ENCODE measurements at regions not wholly inside any gene's neighbourhood (a gene's known extent, or its start where the extent isn't known, plus 50 kb on each side); places are given as distances from the start of the nearest gene placed in this dataset.

DNA sequence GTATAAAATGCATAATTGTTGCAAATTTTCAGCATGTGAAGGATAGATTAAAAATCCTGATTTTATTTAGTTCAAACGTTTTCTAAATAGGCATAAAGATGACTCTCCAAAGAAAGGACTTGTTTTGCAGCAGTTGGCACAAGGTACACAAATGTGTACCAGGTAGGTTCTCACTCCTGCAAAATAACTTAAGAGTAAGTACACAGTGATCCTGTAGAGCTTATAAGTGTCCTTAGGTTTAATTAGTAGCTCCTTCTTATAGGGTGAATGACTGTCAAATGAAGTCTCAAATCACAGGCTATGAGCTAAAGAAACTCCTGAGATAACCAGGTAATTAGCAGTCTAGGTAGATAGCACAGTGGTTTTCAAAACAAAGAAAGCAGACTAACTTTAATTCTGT, 330.6 kb upstream of the MDGA2 start:
- Histone ChIP-seq H3K27ac (ENCODE audit: low read depth in 1 of 2, low read length in 2 of 2) (no peak overlapping the region), H3K36me3 (ENCODE audit: control insufficient read depth in 4 of 4, insufficient read depth in 3 of 4, low read depth in 1 of 4, low read length in 3 of 4) (no peaks in the 10 kb centered on the region), H3K9me3 (ENCODE audit: control insufficient read depth in 4 of 4, low read length in 3 of 4) (no peaks in the 10 kb centered on the region), H3K27me3 (ENCODE audit: control insufficient read depth in 4 of 4, insufficient read depth in 4 of 4, low read length in 3 of 4) (no peaks in the 10 kb centered on the region), H3K4me1 (ENCODE audit: control insufficient read depth in 4 of 4, insufficient read depth in 4 of 4, low read length in 3 of 4) (no peaks in the 10 kb centered on the region), H3K4me3 (ENCODE audit: low read depth in 1 of 3, low read length in 3 of 3) (no peak overlapping the region), H3K9ac (ENCODE audit: low read depth in 1 of 2, low read length in 2 of 2) (no peak overlapping the region)
- DNase-seq (ENCODE audit: low spot score): no peak
- 14% methylated on average over 1 of the region's 1 CpG for WGBS
- TF ChIP-seq HNF4G (IDR thresholded peaks at IDR 0.05) (no peak), HNF4A (conservative IDR thresholded peaks at IDR 0.05) (no peak), EGR1 (IDR thresholded peaks at IDR 0.05; ENCODE audit: low read depth in 2 of 2) (no peak), YY1 (IDR thresholded peaks at IDR 0.05) (no peak)
- TF ChIP-seq, protein P1, sequence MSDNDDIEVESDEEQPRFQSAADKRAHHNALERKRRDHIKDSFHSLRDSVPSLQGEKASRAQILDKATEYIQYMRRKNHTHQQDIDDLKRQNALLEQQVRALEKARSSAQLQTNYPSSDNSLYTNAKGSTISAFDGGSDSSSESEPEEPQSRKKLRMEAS (IDR thresholded peaks at IDR 0.05): no peak

DNA sequence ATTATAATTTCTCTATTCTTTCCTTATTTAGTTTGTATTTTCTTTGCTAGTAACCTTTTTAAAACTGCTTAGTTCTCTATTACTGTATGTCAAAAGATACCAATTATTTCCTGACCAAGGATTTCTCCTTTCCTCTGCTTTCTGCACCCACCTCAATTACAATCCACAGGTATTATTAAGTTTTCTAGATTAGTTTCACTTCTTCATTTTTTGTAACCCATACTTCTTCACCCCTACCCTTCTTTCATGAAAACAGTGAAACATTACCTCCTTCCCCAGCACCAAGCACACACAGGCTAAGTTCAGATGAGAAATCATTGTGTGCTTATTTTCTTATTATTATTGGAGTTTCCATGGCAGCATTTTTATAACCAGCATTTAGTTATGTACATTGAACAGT, 318.5 kb upstream of the MDGA2 start:
- Histone ChIP-seq H3K27ac (ENCODE audit: low read depth in 1 of 2, low read length in 2 of 2) (no peak overlapping the region), H3K27me3 (ENCODE audit: control insufficient read depth in 4 of 4, insufficient read depth in 4 of 4, low read length in 3 of 4) (no peaks in the 10 kb centered on the region), H3K36me3 (ENCODE audit: control insufficient read depth in 4 of 4, insufficient read depth in 3 of 4, low read depth in 1 of 4, low read length in 3 of 4) (no peaks in the 10 kb centered on the region), H3K9me3 (ENCODE audit: control insufficient read depth in 4 of 4, low read length in 3 of 4) (no peaks in the 10 kb centered on the region), H3K4me3 (ENCODE audit: low read depth in 1 of 3, low read length in 3 of 3) (no peak overlapping the region), H3K9ac (ENCODE audit: low read depth in 1 of 2, low read length in 2 of 2) (no peak overlapping the region), H3K4me1 (ENCODE audit: control insufficient read depth in 4 of 4, insufficient read depth in 4 of 4, low read length in 3 of 4) (no peaks in the 10 kb centered on the region)
- no peak for DNase-seq (ENCODE audit: low spot score)
- no peak for TF ChIP-seq JUND (IDR thresholded peaks at IDR 0.05)

DNA sequence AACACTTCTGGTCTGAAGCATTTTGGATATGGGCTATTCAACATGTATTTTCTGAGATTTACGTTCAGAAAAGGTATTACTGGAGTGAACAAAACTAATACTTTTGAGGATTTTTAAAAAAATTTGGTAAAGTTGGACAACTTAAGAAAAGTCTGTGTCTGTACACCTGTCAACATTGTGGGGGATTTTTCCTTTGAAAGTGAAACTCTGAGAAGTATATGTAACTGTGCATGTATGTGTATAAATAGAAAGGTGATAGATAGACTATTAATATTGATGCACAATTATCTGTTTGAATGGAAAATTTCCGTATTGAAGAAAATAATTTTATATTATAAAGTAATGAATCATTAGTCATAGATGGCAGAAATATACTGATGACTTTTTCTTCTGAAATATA, 312.8 kb upstream of the MDGA2 start:
- H3K36me3 ChIP-seq (ENCODE audit: control insufficient read depth in 4 of 4, insufficient read depth in 3 of 4, low read depth in 1 of 4, low read length in 3 of 4): no peaks in the 10 kb centered on the region
- WGBS: 61% methylated on average over 2 of the region's 2 CpGs
- DNase-seq (ENCODE audit: low spot score): no peak
- H3K9ac ChIP-seq (ENCODE audit: low read depth in 1 of 2, low read length in 2 of 2): no peak overlapping the region
- no peak overlapping the region for H3K4me3 ChIP-seq (ENCODE audit: low read depth in 1 of 3, low read length in 3 of 3)
- no peak for TF ChIP-seq RAD21 (IDR thresholded peaks at IDR 0.05)
- TF ChIP-seq RXRA (IDR thresholded peaks at IDR 0.05): no peak
- TF ChIP-seq JUND (IDR thresholded peaks at IDR 0.05): no peak
- TF ChIP-seq HNF4G (IDR thresholded peaks at IDR 0.05): no peak
- TF ChIP-seq, protein P2, sequence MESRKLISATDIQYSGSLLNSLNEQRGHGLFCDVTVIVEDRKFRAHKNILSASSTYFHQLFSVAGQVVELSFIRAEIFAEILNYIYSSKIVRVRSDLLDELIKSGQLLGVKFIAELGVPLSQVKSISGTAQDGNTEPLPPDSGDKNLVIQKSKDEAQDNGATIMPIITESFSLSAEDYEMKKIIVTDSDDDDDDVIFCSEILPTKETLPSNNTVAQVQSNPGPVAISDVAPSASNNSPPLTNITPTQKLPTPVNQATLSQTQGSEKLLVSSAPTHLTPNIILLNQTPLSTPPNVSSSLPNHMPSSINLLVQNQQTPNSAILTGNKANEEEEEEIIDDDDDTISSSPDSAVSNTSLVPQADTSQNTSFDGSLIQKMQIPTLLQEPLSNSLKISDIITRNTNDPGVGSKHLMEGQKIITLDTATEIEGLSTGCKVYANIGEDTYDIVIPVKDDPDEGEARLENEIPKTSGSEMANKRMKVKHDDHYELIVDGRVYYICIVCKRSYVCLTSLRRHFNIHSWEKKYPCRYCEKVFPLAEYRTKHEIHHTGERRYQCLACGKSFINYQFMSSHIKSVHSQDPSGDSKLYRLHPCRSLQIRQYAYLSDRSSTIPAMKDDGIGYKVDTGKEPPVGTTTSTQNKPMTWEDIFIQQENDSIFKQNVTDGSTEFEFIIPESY (IDR thresholded peaks at IDR 0.05): no peak
- TF ChIP-seq SP1 (IDR thresholded peaks at IDR 0.05): no peak
- no peak for TF ChIP-seq EGR1 (IDR thresholded peaks at IDR 0.05; ENCODE audit: low read depth in 2 of 2)
- no peak for TF ChIP-seq YY1 (IDR thresholded peaks at IDR 0.05)
- TF ChIP-seq, protein P3, sequence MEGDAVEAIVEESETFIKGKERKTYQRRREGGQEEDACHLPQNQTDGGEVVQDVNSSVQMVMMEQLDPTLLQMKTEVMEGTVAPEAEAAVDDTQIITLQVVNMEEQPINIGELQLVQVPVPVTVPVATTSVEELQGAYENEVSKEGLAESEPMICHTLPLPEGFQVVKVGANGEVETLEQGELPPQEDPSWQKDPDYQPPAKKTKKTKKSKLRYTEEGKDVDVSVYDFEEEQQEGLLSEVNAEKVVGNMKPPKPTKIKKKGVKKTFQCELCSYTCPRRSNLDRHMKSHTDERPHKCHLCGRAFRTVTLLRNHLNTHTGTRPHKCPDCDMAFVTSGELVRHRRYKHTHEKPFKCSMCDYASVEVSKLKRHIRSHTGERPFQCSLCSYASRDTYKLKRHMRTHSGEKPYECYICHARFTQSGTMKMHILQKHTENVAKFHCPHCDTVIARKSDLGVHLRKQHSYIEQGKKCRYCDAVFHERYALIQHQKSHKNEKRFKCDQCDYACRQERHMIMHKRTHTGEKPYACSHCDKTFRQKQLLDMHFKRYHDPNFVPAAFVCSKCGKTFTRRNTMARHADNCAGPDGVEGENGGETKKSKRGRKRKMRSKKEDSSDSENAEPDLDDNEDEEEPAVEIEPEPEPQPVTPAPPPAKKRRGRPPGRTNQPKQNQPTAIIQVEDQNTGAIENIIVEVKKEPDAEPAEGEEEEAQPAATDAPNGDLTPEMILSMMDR (IDR thresholded peaks at IDR 0.05; ENCODE audit: low read depth, low read length, missing input control): no peak
- no peak for TF ChIP-seq FOXA1 (IDR thresholded peaks at IDR 0.05)
- no peak for TF ChIP-seq TAF1 (conservative IDR thresholded peaks at IDR 0.05)
- no peak for TF ChIP-seq NR2F2 (IDR thresholded peaks at IDR 0.05)
- TF ChIP-seq HNF4A (conservative IDR thresholded peaks at IDR 0.05): no peak
- TF ChIP-seq, protein P1 (IDR thresholded peaks at IDR 0.05): no peak
- TF ChIP-seq, protein P4, sequence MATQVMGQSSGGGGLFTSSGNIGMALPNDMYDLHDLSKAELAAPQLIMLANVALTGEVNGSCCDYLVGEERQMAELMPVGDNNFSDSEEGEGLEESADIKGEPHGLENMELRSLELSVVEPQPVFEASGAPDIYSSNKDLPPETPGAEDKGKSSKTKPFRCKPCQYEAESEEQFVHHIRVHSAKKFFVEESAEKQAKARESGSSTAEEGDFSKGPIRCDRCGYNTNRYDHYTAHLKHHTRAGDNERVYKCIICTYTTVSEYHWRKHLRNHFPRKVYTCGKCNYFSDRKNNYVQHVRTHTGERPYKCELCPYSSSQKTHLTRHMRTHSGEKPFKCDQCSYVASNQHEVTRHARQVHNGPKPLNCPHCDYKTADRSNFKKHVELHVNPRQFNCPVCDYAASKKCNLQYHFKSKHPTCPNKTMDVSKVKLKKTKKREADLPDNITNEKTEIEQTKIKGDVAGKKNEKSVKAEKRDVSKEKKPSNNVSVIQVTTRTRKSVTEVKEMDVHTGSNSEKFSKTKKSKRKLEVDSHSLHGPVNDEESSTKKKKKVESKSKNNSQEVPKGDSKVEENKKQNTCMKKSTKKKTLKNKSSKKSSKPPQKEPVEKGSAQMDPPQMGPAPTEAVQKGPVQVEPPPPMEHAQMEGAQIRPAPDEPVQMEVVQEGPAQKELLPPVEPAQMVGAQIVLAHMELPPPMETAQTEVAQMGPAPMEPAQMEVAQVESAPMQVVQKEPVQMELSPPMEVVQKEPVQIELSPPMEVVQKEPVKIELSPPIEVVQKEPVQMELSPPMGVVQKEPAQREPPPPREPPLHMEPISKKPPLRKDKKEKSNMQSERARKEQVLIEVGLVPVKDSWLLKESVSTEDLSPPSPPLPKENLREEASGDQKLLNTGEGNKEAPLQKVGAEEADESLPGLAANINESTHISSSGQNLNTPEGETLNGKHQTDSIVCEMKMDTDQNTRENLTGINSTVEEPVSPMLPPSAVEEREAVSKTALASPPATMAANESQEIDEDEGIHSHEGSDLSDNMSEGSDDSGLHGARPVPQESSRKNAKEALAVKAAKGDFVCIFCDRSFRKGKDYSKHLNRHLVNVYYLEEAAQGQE (IDR thresholded peaks at IDR 0.05): no peak
- TF ChIP-seq, protein P5, sequence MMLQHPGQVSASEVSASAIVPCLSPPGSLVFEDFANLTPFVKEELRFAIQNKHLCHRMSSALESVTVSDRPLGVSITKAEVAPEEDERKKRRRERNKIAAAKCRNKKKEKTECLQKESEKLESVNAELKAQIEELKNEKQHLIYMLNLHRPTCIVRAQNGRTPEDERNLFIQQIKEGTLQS (IDR thresholded peaks at IDR 0.05): no peak
- no peak for TF ChIP-seq GABPA (IDR thresholded peaks at IDR 0.05 in 1 of 2, conservative IDR thresholded peaks at IDR 0.05 in 1 of 2)
- no peak overlapping the region for H3K27ac ChIP-seq (ENCODE audit: low read depth in 1 of 2, low read length in 2 of 2)
- no peaks in the 10 kb centered on the region for H3K27me3 ChIP-seq (ENCODE audit: control insufficient read depth in 4 of 4, insufficient read depth in 4 of 4, low read length in 3 of 4)
- no peaks in the 10 kb centered on the region for H3K4me1 ChIP-seq (ENCODE audit: control insufficient read depth in 4 of 4, insufficient read depth in 4 of 4, low read length in 3 of 4)
- H3K9me3 ChIP-seq (ENCODE audit: control insufficient read depth in 4 of 4, low read length in 3 of 4): no peaks in the 10 kb centered on the region
